HCT116 (cell line): ENCODE measurements at regions not wholly inside any gene's neighbourhood (a gene's known extent, or its start where the extent isn't known, plus 50 kb on each side); places are given as distances from the start of the nearest gene placed in this dataset.

Source experiments
- ATAC-seq: fragments of 200-7000 bp; cut with Tn5 transposase; 2 replicates; pipeline ENCODE4 v1.9.1; 2020; ENCODE audit warnings: mild to moderate bottlenecking, moderate library complexity
- BruUV-seq: library from RNA; stranded (reverse); fragments of 400-500 nt; replicated peaks from 2 replicates; lab custom pipeline; 2021; lab: Mats Ljungman, UMichigan
- CTCF ChIA-PET: fragments of 300-600 bp; sonication (Branson Sonifier 250); formaldehyde crosslinking; loops from one replicate; lab custom pipeline; 2021; ENCODE audit warnings: antibody characterized with exemption; lab: Charles Lee
- POLR2A ChIA-PET: fragments of 300-600, 350-600 bp; sonication (Branson Sonifier 250); formaldehyde crosslinking; loops from one replicate; lab custom pipeline; 2021; ENCODE audit warnings: antibody characterized with exemption; lab: Charles Lee
- RAD21 ChIA-PET, 2 experiments: fragments of 300-600 bp; sonication (Branson Sonifier 250); formaldehyde crosslinking; loops; one replicate each; lab custom pipeline; 2023; ENCODE audit warnings: low total read pairs in 2 of 2; ENCODE audit not compliant: uncharacterized antibody in 2 of 2, unreplicated experiment in 2 of 2, low non-redundant PET in 1 of 2; lab: Charles Lee
- DNase-seq: peaks from one replicate; pipeline ENCODE4 v3.0.0-alpha.2; 2010; ENCODE audit warnings: low read depth, low spot score
- H2AFZ ChIP-seq: fragments of 200-600 bp; shearing (Covaris generic), sonication (generic); 2 replicates; pipeline ENCODE4 v1.6.1; 2017; ENCODE audit warnings: low read depth, mixed run types, mixed read lengths, antibody characterized with exemption, low read length; ENCODE audit not compliant: poor library complexity, severe bottlenecking
- H3K27ac ChIP-seq: 2 replicates; pipeline ENCODE4 v1.5.1; 2012; ENCODE audit warnings: low read depth, low read length
- H3K27me3 ChIP-seq: fragments of 200-600 bp; sonication (generic); 2 replicates; pipeline ENCODE4 v1.6.1; 2016; ENCODE audit warnings: mixed run types, low read length, mixed read lengths; ENCODE audit not compliant: insufficient read depth
- H3K36me3 ChIP-seq, 2 experiments: fragments of 200-500 bp in 1 of 2; fragments of 200-600 bp in 1 of 2; sonication (Bioruptor generic) in 1 of 2; sonication (generic) in 1 of 2; 2 replicates each; pipeline versions ENCODE4 v1.5.1 to v1.6.1; 2014 to 2016; ENCODE audit warnings: low read length in 2 of 2, inconsistent platforms in 1 of 2, mixed read lengths in 1 of 2, mixed run types in 1 of 2; ENCODE audit not compliant: insufficient read depth in 2 of 2, control insufficient read depth in 1 of 2
- H3K4me1 ChIP-seq, 2 experiments: fragments of 200-600 bp in 1 of 2; sonication (generic) in 1 of 2; 2 replicates each; pipeline versions ENCODE4 v1.5.1 to v1.6.1; 2012 to 2017; ENCODE audit warnings: low read length in 2 of 2, inconsistent platforms in 1 of 2, mild to moderate bottlenecking in 1 of 2, mixed read lengths in 1 of 2, mixed run types in 1 of 2, moderate library complexity in 1 of 2; ENCODE audit not compliant: insufficient read depth in 2 of 2, control insufficient read depth in 1 of 2
- H3K4me2 ChIP-seq: fragments of 200-600 bp; sonication (generic); 2 replicates; pipeline ENCODE4 v1.6.1; 2017; ENCODE audit warnings: mixed run types, low read length, mixed read lengths
- H3K4me3 ChIP-seq, 2 experiments: fragments of 200-600 bp in 1 of 2; sonication (generic) in 1 of 2; replicated peaks in 1 of 2; 2 replicates each; pipeline ENCODE4 v1.5.1; 2011 to 2016; ENCODE audit warnings: low read length in 2 of 2, control low read depth in 1 of 2, low read depth in 1 of 2, mild to moderate bottlenecking in 1 of 2, mixed read lengths in 1 of 2, mixed run types in 1 of 2
- H3K79me2 ChIP-seq: fragments of 200-600 bp; sonication (generic); 2 replicates; pipeline ENCODE4 v1.6.1; 2017; ENCODE audit warnings: mild to moderate bottlenecking, mixed run types, low read length, moderate library complexity, mixed read lengths; ENCODE audit not compliant: insufficient read depth
- H3K9ac ChIP-seq: fragments of 200-600 bp; sonication (generic); 2 replicates; pipeline ENCODE4 v1.6.1; 2016; ENCODE audit warnings: low read length, mixed read lengths
- H3K9me2 ChIP-seq: fragments of 200-600 bp; sonication (generic), shearing (Covaris generic); 2 replicates; pipeline ENCODE4 v1.6.1; 2017; ENCODE audit warnings: mixed run types, mild to moderate bottlenecking, moderate library complexity; ENCODE audit not compliant: insufficient read depth
- H3K9me3 ChIP-seq, 2 experiments: fragments of 200-500 bp in 1 of 2; fragments of 200-600 bp in 1 of 2; sonication (Bioruptor generic) in 1 of 2; sonication (generic) in 1 of 2; 2 replicates each; pipeline ENCODE4 v1.6.1; 2014 to 2017; ENCODE audit warnings: low read length in 2 of 2, mixed read lengths in 2 of 2, inconsistent platforms in 1 of 2, low read depth in 1 of 2, mild to moderate bottlenecking in 1 of 2, mixed run types in 1 of 2, moderate library complexity in 1 of 2; ENCODE audit not compliant: control insufficient read depth in 1 of 2, insufficient read depth in 1 of 2
- H4K20me1 ChIP-seq: fragments of 200-600 bp; sonication (generic), shearing (Covaris generic); 2 replicates; pipeline ENCODE4 v1.6.1; 2017; ENCODE audit warnings: mixed run types, mild to moderate bottlenecking, moderate library complexity; ENCODE audit not compliant: insufficient read depth
- CBX3 ChIP-seq: IDR thresholded peaks from 2 replicates; pipeline ENCODE4 v1.6.1; 2012; ENCODE audit warnings: low read depth
- EGR1 ChIP-seq: IDR thresholded peaks from 2 replicates; pipeline ENCODE4 v1.6.1; 2012; ENCODE audit warnings: low read depth
- ELF1 ChIP-seq: IDR thresholded peaks from 2 replicates; pipeline ENCODE4 v1.6.1; 2012; ENCODE audit warnings: low read depth, borderline replicate concordance
- EZH2 ChIP-seq: fragments of 200-600 bp; sonication (generic); IDR thresholded peaks from 2 replicates; pipeline ENCODE4 v1.6.1; 2017; ENCODE audit warnings: antibody characterized with exemption, mixed run types
- FOSL1 ChIP-seq: IDR thresholded peaks from 2 replicates; pipeline ENCODE4 v1.6.1; 2012; ENCODE audit warnings: low read depth
- JUND ChIP-seq: IDR thresholded peaks from 2 replicates; pipeline ENCODE4 v1.6.1; 2012
- POLR2A ChIP-seq: IDR thresholded peaks from 2 replicates; pipeline ENCODE4 v1.7.0; 2011; ENCODE audit warnings: borderline replicate concordance; ENCODE audit not compliant: insufficient read depth, insufficient read length; ENCODE audit errors: extremely low read depth
- POLR2AphosphoS5 ChIP-seq: IDR thresholded peaks from 2 replicates; pipeline ENCODE4 v1.6.1; 2011; ENCODE audit warnings: mild to moderate bottlenecking, low read depth, low read length, moderate library complexity
- REST ChIP-seq: IDR thresholded peaks from 2 replicates; pipeline ENCODE4 v1.6.1; 2012; ENCODE audit warnings: low read depth
- SIN3A ChIP-seq: IDR thresholded peaks from 2 replicates; pipeline ENCODE4 v1.6.1; 2012; ENCODE audit warnings: low read depth
- SP1 ChIP-seq: IDR thresholded peaks from 2 replicates; pipeline ENCODE4 v1.6.1; 2012; ENCODE audit warnings: low read depth
- TCF7L2 ChIP-seq: IDR thresholded peaks from 2 replicates; pipeline ENCODE4 v1.7.0; 2011; ENCODE audit warnings: borderline replicate concordance, inconsistent platforms; ENCODE audit not compliant: insufficient read depth, insufficient read length; ENCODE audit errors: extremely low read depth
- YY1 ChIP-seq: IDR thresholded peaks from 2 replicates; pipeline ENCODE4 v1.6.1; 2011; ENCODE audit warnings: low read length, low read depth, moderate library complexity, mild to moderate bottlenecking; ENCODE audit not compliant: insufficient replicate concordance; ENCODE audit errors: extremely low read depth
- ZFX ChIP-seq: fragments of 450-650 bp; IDR thresholded peaks from 2 replicates; pipeline ENCODE4 v1.6.1; 2017
- intact Hi-C: fragments of 100-400 bp; cut with micrococcal nuclease; formaldehyde crosslinking; loops from 2 replicates; pipeline ENCODE4 v1.10.0; 2022
- TF ChIP-seq, protein P1 (sequence below), 3 experiments: fragments of 200-600 bp in 1 of 3; sonication (generic) in 1 of 3; IDR thresholded peaks in 2 of 3; conservative IDR thresholded peaks in 1 of 3; 2 replicates each; pipeline ENCODE4 v1.5.1; 2012 to 2017; ENCODE audit warnings: low read depth in 2 of 3, low read length in 2 of 3, antibody characterized with exemption in 1 of 3, borderline replicate concordance in 1 of 3, control low read depth in 1 of 3, mild to moderate bottlenecking in 1 of 3, mixed read lengths in 1 of 3, mixed run types in 1 of 3, moderate library complexity in 1 of 3; ENCODE audit not compliant: insufficient read depth in 1 of 3

DNA sequence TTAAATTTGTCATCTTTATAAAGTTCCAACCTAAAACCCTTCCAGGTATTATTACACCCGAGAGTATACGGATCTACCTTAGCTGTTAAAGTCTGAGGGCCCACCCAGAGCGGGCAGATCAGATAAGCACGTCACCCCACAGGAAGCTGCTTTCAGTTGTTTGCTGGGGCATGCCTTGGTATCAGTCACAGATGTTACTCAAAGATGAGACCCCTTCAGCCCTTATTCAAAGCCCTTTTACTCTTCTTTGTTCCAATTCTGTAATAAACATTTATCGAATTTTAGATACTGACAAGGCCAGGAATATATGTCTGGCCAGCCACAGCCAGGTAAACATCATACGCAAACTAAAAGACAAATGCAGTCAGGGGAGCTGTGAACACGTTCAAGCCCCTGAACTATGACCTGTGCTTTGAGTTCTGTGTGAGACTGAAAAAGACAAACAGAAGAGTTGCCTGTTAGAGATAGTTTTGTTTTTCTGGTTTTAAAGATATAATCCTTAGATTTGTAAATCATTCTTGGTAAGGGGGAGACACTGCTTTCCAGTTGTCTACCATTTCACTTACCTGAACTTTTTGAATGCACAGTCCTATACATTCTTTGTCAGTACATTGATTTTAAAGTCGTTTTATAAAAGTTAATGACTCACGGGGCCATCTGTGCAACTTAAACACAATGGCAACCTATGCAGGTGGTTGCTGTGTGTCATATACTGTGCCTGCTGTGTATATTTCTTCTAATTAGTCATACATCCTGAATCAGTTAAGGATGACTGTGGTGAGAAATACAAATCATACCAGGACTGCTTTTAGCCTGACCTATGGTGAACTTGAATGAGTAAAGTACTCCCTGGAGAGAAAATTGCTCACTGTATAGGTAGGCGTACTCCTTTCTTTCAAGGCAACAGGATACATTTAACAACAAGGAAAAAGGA, 100.5 kb upstream of the ITPRID2 start (continued):
- TF ChIP-seq TCF7L2 (peak; percentile 95), FOSL1 (peak; percentile 96), EGR1 (peak; percentile 66), EZH2 (no peak), SIN3A (peak; percentile 94), SP1 (peak; percentile 99), CBX3 (peak; percentile 99)
- TF ChIP-seq, all 23 proteins: peak for 15

GRCh38 chr2:181792906-181793305, 98.6 kb upstream of the ITPRID2 start:
- H3K4me3 ChIP-seq: no peak overlapping the region
- TF ChIP-seq POLR2AphosphoS5 (no peak), REST (no peak), CBX3 (0 out of 2 replicates have a peak, but pooled peaks have one; percentile 47), JUND (no peak), POLR2A (no peak), ELF1 (no peak), YY1 (no peak), ZFX (no peak)
- TF ChIP-seq, protein P1, sequence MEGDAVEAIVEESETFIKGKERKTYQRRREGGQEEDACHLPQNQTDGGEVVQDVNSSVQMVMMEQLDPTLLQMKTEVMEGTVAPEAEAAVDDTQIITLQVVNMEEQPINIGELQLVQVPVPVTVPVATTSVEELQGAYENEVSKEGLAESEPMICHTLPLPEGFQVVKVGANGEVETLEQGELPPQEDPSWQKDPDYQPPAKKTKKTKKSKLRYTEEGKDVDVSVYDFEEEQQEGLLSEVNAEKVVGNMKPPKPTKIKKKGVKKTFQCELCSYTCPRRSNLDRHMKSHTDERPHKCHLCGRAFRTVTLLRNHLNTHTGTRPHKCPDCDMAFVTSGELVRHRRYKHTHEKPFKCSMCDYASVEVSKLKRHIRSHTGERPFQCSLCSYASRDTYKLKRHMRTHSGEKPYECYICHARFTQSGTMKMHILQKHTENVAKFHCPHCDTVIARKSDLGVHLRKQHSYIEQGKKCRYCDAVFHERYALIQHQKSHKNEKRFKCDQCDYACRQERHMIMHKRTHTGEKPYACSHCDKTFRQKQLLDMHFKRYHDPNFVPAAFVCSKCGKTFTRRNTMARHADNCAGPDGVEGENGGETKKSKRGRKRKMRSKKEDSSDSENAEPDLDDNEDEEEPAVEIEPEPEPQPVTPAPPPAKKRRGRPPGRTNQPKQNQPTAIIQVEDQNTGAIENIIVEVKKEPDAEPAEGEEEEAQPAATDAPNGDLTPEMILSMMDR (IDR thresholded peaks at IDR 0.05 in 2 of 3, conservative IDR thresholded peaks at IDR 0.05 in 1 of 3; ENCODE audit: borderline replicate concordance in 1 of 3, insufficient read depth in 1 of 3, low read depth in 2 of 3, low read length in 2 of 3): no peak
- H3K9me2 ChIP-seq: no peaks in the 10 kb centered on the region
- H3K27me3 ChIP-seq: no peaks in the 10 kb centered on the region
- no peak overlapping the region for H3K4me2 ChIP-seq
- H3K9me3 ChIP-seq: no peaks in the 10 kb centered on the region
- BruUV-seq: no TSS peak
- intact Hi-C loops: no loop called here
- peaks cover 0 to 21% of the 10 kb centered on the region in 2 experiments; a peak in 2 of 4 replicates for H3K36me3 ChIP-seq
- CTCF ChIA-PET: no interaction called here
- ATAC-seq (no peak), DNase-seq (no peak)
- H3K4me1 ChIP-seq: peaks cover 51 to 72% of the 10 kb centered on the region in 2 experiments
- H3K27ac ChIP-seq: peak overlapping the region; percentile 92
- no peak overlapping the region for H3K9ac ChIP-seq
- no peak overlapping the region for H2AFZ ChIP-seq
- no peaks in the 10 kb centered on the region for H4K20me1 ChIP-seq
- RAD21 ChIA-PET: no interaction called here
- H3K79me2 ChIP-seq: peaks cover 7% of the 10 kb centered on the region
- POLR2A ChIA-PET: interaction anchor here (1.3 to 1.8 kb wide), 2 partner anchors 13 to 105 kb away, joined by 3 to 4 read pairs; no protein-coding TSS in a partner anchor
